Lung (tissue), 11 donors: ENCODE measurements at regions not wholly inside any gene's neighbourhood (a gene's known extent, or its start where the extent isn't known, plus 50 kb on each side); places are given as distances from the start of the nearest gene placed in this dataset.

Source experiments
- ATAC-seq: fragments of 200-7000 bp; cut with Tn5 transposase; one replicate; pipeline ENCODE4 v1.9.1; 2020; ENCODE audit warnings: moderate number of reproducible peaks; ENCODE audit not compliant: insufficient read depth, low FRiP score
- DNase-seq, 3 donors: peaks; one replicate each; pipeline ENCODE4 v3.0.0-alpha.2; 2013 to 2017
- H3K27ac ChIP-seq, 2 donors: one replicate each; pipeline ENCODE4 v1.5.1; 2013; ENCODE audit warnings: mild to moderate bottlenecking in 2 of 2, moderate library complexity in 2 of 2, control low read depth in 1 of 2, inconsistent platforms in 1 of 2, low read depth in 1 of 2, low read length in 1 of 2
- H3K27me3 ChIP-seq, 3 donors: one replicate each; pipeline ENCODE4 v1.5.1; 2013; ENCODE audit warnings: low read length in 2 of 3; ENCODE audit not compliant: control insufficient read depth in 3 of 3, insufficient read depth in 3 of 3
- H3K36me3 ChIP-seq, 4 donors: one replicate each; pipeline ENCODE4 v1.5.1; 2013; ENCODE audit warnings: low read length in 4 of 4, mild to moderate bottlenecking in 1 of 4, moderate library complexity in 1 of 4; ENCODE audit not compliant: control insufficient read depth in 4 of 4, insufficient read depth in 4 of 4
- H3K4me1 ChIP-seq, 5 donors: one replicate each; pipeline ENCODE4 v1.5.1; 2013; ENCODE audit warnings: low read length in 5 of 5, mild to moderate bottlenecking in 2 of 5, moderate library complexity in 1 of 5; ENCODE audit not compliant: control insufficient read depth in 5 of 5, insufficient read depth in 5 of 5
- H3K4me3 ChIP-seq: one replicate; pipeline ENCODE4 v1.5.1; 2013; ENCODE audit warnings: mild to moderate bottlenecking, control low read depth, moderate library complexity
- H3K9ac ChIP-seq, 2 donors: one replicate each; pipeline ENCODE4 v1.5.1; 2013; ENCODE audit warnings: low read length in 2 of 2, control low read depth in 1 of 2; ENCODE audit not compliant: insufficient read depth in 1 of 2
- H3K9me3 ChIP-seq, 4 donors: one replicate each; pipeline ENCODE4 v1.5.1; 2013; ENCODE audit warnings: low read length in 3 of 4, mild to moderate bottlenecking in 1 of 4, moderate library complexity in 1 of 4; ENCODE audit not compliant: control insufficient read depth in 4 of 4, insufficient read depth in 3 of 4
- WGBS, 2 donors: extraction: QIAGEN DNeasy Blood & Tissue Kit; methylation state at CpG; one replicate each; pipeline ENCODE4 v1.1.7; 2013; 5-methylcytosine and 5-hydroxymethylcytosine counted together
- TF ChIP-seq, protein P1 (sequence below): IDR thresholded peaks from 2 replicates; pipeline ENCODE4 v1.5.1; 2012; ENCODE audit warnings: mild to moderate bottlenecking; ENCODE audit errors: control extremely low read depth, extremely low read depth
- donor health status: control.
- donor health status: control.
- donor health status: Bipolar disorder and iron deficiency.
- donor health status: healthy.
- donor health status: DM: yes; HTN: yes; CAD: no.

GRCh38 chr14:36028665-36029064 is 147.9 kb downstream of the PTCSC3 start:
- Histone ChIP-seq H3K4me1 (no peaks in the 10 kb centered on the region), H3K27me3 (no peaks in the 10 kb centered on the region), H3K27ac (no peak overlapping the region), H3K9me3 (no peaks in the 10 kb centered on the region), H3K4me3 (no peak overlapping the region), H3K36me3 (no peaks in the 10 kb centered on the region), H3K9ac (no peak overlapping the region)
- no peak for DNase-seq
- no peak for ATAC-seq
- WGBS, 2 donors: 80 to 87% methylated on average over 3 of the region's 3 CpGs
- TF ChIP-seq, protein P1, sequence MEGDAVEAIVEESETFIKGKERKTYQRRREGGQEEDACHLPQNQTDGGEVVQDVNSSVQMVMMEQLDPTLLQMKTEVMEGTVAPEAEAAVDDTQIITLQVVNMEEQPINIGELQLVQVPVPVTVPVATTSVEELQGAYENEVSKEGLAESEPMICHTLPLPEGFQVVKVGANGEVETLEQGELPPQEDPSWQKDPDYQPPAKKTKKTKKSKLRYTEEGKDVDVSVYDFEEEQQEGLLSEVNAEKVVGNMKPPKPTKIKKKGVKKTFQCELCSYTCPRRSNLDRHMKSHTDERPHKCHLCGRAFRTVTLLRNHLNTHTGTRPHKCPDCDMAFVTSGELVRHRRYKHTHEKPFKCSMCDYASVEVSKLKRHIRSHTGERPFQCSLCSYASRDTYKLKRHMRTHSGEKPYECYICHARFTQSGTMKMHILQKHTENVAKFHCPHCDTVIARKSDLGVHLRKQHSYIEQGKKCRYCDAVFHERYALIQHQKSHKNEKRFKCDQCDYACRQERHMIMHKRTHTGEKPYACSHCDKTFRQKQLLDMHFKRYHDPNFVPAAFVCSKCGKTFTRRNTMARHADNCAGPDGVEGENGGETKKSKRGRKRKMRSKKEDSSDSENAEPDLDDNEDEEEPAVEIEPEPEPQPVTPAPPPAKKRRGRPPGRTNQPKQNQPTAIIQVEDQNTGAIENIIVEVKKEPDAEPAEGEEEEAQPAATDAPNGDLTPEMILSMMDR: no peak

DNA sequence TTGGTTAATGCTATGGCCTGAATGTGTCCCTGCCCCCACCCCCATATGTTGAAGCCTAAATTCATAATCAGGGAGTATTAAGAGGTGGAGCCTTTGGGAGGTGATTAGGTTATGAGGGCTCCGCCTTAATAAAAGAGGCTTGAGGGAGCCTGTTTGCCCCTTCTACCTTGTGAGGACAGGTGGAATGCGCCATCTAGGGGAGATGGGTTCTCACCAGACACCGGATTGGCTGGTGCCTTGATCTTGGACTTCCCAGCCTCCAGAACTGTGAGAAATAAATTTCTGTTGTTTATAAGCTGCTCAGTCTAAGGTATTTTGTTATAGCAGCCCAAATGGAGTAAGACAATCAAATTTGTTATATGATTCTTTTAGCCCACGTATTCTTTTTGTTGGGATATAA is 148.3 kb downstream of the PTCSC3 start:
- Histone ChIP-seq H3K4me1 (no peaks in the 10 kb centered on the region), H3K9ac (no peak overlapping the region), H3K36me3 (no peaks in the 10 kb centered on the region), H3K27ac (no peak overlapping the region), H3K4me3 (no peak overlapping the region), H3K9me3 (no peaks in the 10 kb centered on the region), H3K27me3 (no peaks in the 10 kb centered on the region)
- ATAC-seq (no peak), DNase-seq (no peak)
- 86 to 89% methylated on average over 4 of the region's 4 CpGs for WGBS, 2 donors
- TF ChIP-seq, protein P1: no peak

DNA sequence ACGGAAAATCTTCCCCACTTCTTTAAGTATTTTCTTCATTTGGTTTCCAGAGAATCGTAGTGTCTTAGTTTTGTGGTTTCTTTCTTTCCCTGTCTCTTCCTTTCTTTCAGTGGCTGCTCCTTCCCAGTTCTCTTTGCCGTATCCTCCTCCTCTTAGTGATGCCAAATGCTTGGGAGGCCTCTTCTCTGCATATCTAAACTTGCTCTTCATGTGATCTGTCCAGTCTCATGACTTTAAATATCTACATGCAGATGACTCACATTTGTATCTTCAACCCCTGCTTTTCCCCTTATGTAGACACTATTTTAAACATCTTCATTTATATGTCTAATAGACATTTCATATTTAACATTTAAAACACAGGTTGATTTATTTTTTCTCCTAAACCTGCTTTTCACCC is 149.2 kb downstream of the PTCSC3 start:
- H3K4me1 ChIP-seq: no peaks in the 10 kb centered on the region
- DNase-seq: no peak
- H3K9ac ChIP-seq: no peak overlapping the region
- 87 to 91% methylated on average over 3 of the region's 3 CpGs for WGBS, 2 donors
- H3K9me3 ChIP-seq: no peaks in the 10 kb centered on the region
- H3K36me3 ChIP-seq: no peaks in the 10 kb centered on the region
- no peak overlapping the region for H3K4me3 ChIP-seq
- no peak for ATAC-seq
- H3K27me3 ChIP-seq: no peaks in the 10 kb centered on the region
- TF ChIP-seq, protein P1: no peak
- H3K27ac ChIP-seq: no peak overlapping the region

GRCh38 chr14:36022765-36023410 is 153.6 kb downstream of the PTCSC3 start:
- no peak for DNase-seq
- Histone ChIP-seq H3K9me3 (no peaks in the 10 kb centered on the region), H3K36me3 (no peaks in the 10 kb centered on the region), H3K4me3 (no peak overlapping the region), H3K9ac (no peak overlapping the region), H3K27me3 (no peaks in the 10 kb centered on the region), H3K4me1 (no peaks in the 10 kb centered on the region), H3K27ac (no peak overlapping the region)
- TF ChIP-seq, protein P1: no peak
- no peak for ATAC-seq
- 58 to 64% methylated on average over 8 of the region's 8 CpGs for whole genome bisulfite sequencing, 2 donors
